CD4-positive, alpha-beta T cell (primary cell): ENCODE measurements at regions not wholly inside any gene's neighbourhood (a gene's known extent, or its start where the extent isn't known, plus 50 kb on each side); places are given as distances from the start of the nearest gene placed in this dataset.

Source experiments
- ATAC-seq: fragments of 200-7000 bp; cut with Tn5 transposase; one replicate; pipeline ENCODE4 v1.10.0; 2022; ENCODE audit warnings: mild to moderate bottlenecking; ENCODE audit not compliant: poor library complexity
- CTCF ChIA-PET: fragments of 350-600 bp; sonication (Branson Sonifier 250); formaldehyde crosslinking; loops from one replicate; lab custom pipeline; 2021; ENCODE audit warnings: antibody characterized with exemption, inconsistent platforms; lab: Charles Lee
- POLR2A ChIA-PET: fragments of 350-600 bp; sonication (Branson Sonifier 250); formaldehyde crosslinking; loops from one replicate; lab custom pipeline; 2021; ENCODE audit warnings: antibody characterized with exemption, inconsistent platforms; lab: Charles Lee
- DNase-seq, 14 experiments: peaks; one replicate each; pipeline ENCODE4 v3.0.0-alpha.2; 2013 to 2020; ENCODE audit warnings: mixed read lengths in 2 of 14
- H3K27ac ChIP-seq, 2 donors: one replicate each; pipeline versions ENCODE4 v1.5.1 to v1.7.0; 2013; ENCODE audit warnings: low read length in 2 of 2, low read depth in 1 of 2, mild to moderate bottlenecking in 1 of 2
- H3K27me3 ChIP-seq, 2 experiments: 1 replicate in 1 of 2; 2 replicates in 1 of 2; pipeline versions ENCODE4 v1.6.1 to v1.7.0; 2013; ENCODE audit warnings: low read length in 2 of 2, control low read depth in 1 of 2, mild to moderate bottlenecking in 1 of 2, moderate library complexity in 1 of 2; ENCODE audit not compliant: insufficient read depth in 2 of 2, control insufficient read depth in 1 of 2
- H3K36me3 ChIP-seq: one replicate; pipeline ENCODE4 v1.6.1; 2013; ENCODE audit warnings: low read length, control low read depth; ENCODE audit not compliant: insufficient read depth
- H3K4me1 ChIP-seq: one replicate; pipeline ENCODE4 v1.6.1; 2013; ENCODE audit warnings: low read length, control low read depth; ENCODE audit not compliant: insufficient read depth
- H3K4me3 ChIP-seq: one replicate; pipeline ENCODE4 v1.5.1; 2013; ENCODE audit warnings: mild to moderate bottlenecking, low read length, moderate library complexity
- H3K9me3 ChIP-seq, 2 experiments: 1 replicate in 1 of 2; 2 replicates in 1 of 2; pipeline versions ENCODE4 v1.6.1 to v1.7.0; 2013; ENCODE audit warnings: low read length in 2 of 2, mild to moderate bottlenecking in 2 of 2, control low read depth in 1 of 2, moderate library complexity in 1 of 2; ENCODE audit not compliant: control insufficient read depth in 1 of 2, insufficient read depth in 1 of 2
- H3K27ac Mint-ChIP-seq: one replicate; pipeline ENCODE4 v1.8.0; 2020; ENCODE audit warnings: mixed read lengths
- H3K27me3 Mint-ChIP-seq: one replicate; pipeline ENCODE4 v1.8.0; 2021; ENCODE audit warnings: mixed read lengths
- H3K36me3 Mint-ChIP-seq: one replicate; pipeline ENCODE4 v1.8.0; 2021; ENCODE audit warnings: low read depth, mixed read lengths
- H3K4me1 Mint-ChIP-seq: one replicate; pipeline ENCODE4 v1.8.0; 2021; ENCODE audit warnings: low read depth, mixed read lengths
- H3K4me3 Mint-ChIP-seq: one replicate; pipeline ENCODE4 v1.8.0; 2020; ENCODE audit warnings: mild to moderate bottlenecking, mixed read lengths
- H3K9me3 Mint-ChIP-seq: one replicate; pipeline ENCODE4 v1.8.0; 2020; ENCODE audit warnings: mixed read lengths
- CTCF ChIP-seq: fragments of 200-600 bp; IDR thresholded peaks from one replicate; pipeline ENCODE4 v1.8.0; 2022; ENCODE audit warnings: antibody characterized with exemption, mild to moderate bottlenecking
- intact Hi-C, 2 experiments: fragments of 100-400 bp; cut with DNase I in 1 of 2; cut with micrococcal nuclease in 1 of 2; formaldehyde crosslinking; loops; one replicate each; pipeline versions ENCODE4 v1.15.1 to v1.9.0; 2023 to 2025; cut with DNase I, micrococcal nuclease

- H3K9me3 ChIP-seq: no peaks in the 10 kb centered on the region
- no peaks in the 10 kb centered on the region for H3K4me1 Mint-ChIP-seq
- H3K36me3 ChIP-seq: no peaks in the 10 kb centered on the region
- no peak for DNase-seq
- no peaks in the 10 kb centered on the region for H3K4me1 ChIP-seq
- H3K4me3 ChIP-seq: no peak overlapping the region
- no peak overlapping the region for H3K27ac ChIP-seq
- ChIA-PET POLR2A (no interaction called here), CTCF (no interaction called here)
- H3K27me3 Mint-ChIP-seq: no peaks in the 10 kb centered on the region
- no peak for ATAC-seq
- TF ChIP-seq CTCF: no peak
- intact Hi-C loops: no loop called here
- no peaks in the 10 kb centered on the region for H3K27me3 ChIP-seq
- no peak overlapping the region for H3K4me3 Mint-ChIP-seq
- H3K36me3 Mint-ChIP-seq: no peaks in the 10 kb centered on the region
- H3K9me3 Mint-ChIP-seq: peaks cover 4% of the 10 kb centered on the region
- no peak overlapping the region for H3K27ac Mint-ChIP-seq
These were observed 525.4 kb upstream of the TLE4 start for GRCh38 chr9:79046401-79046800.

GRCh38 chr9:79049371-79049770 lies 522.4 kb upstream of the TLE4 start:
- Histone ChIP-seq H3K9me3 (no peaks in the 10 kb centered on the region), H3K4me1 (no peaks in the 10 kb centered on the region), H3K4me3 (no peak overlapping the region), H3K27ac (no peak overlapping the region), H3K36me3 (no peaks in the 10 kb centered on the region), H3K27me3 (no peaks in the 10 kb centered on the region)
- Mint-ChIP-seq H3K9me3 (peaks cover 2% of the 10 kb centered on the region), H3K27me3 (no peaks in the 10 kb centered on the region), H3K4me3 (no peak overlapping the region), H3K36me3 (no peaks in the 10 kb centered on the region), H3K27ac (no peak overlapping the region), H3K4me1 (no peaks in the 10 kb centered on the region)
- ChIA-PET POLR2A (no interaction called here), CTCF (no interaction called here)
- DNase-seq (no peak), ATAC-seq (no peak)
- no peak for TF ChIP-seq CTCF
- intact Hi-C loops: no loop called here

GRCh38 chr9:79053598-79053997 lies 518.2 kb upstream of the TLE4 start:
- Mint-ChIP-seq H3K4me1 (no peaks in the 10 kb centered on the region), H3K9me3 (no peaks in the 10 kb centered on the region), H3K4me3 (no peak overlapping the region), H3K27ac (no peak overlapping the region), H3K36me3 (no peaks in the 10 kb centered on the region), H3K27me3 (no peaks in the 10 kb centered on the region)
- no peak overlapping the region for H3K4me3 ChIP-seq
- no peaks in the 10 kb centered on the region for H3K27me3 ChIP-seq
- TF ChIP-seq CTCF: no peak
- H3K27ac ChIP-seq: no peak overlapping the region
- no peaks in the 10 kb centered on the region for H3K9me3 ChIP-seq
- ATAC-seq (no peak), DNase-seq (no peak)
- H3K36me3 ChIP-seq: no peaks in the 10 kb centered on the region
- no peaks in the 10 kb centered on the region for H3K4me1 ChIP-seq
- intact Hi-C loops: no loop called here
- CTCF ChIA-PET: no interaction called here
- POLR2A ChIA-PET: no interaction called here
